Naive thymus-derived CD8-positive, alpha-beta T cell (primary cell): ENCODE measurements at regions not wholly inside any gene's neighbourhood (a gene's known extent, or its start where the extent isn't known, plus 50 kb on each side); places are given as distances from the start of the nearest gene placed in this dataset.

Experiments
- ATAC-seq, 2 donors: fragments of 150-1000 bp; cut with Tn5 transposase in 1 of 2; sonication (Bioruptor Pico), chemical (Tn5 transposase) in 1 of 2; 1 replicate in 1 of 2; 2 replicates in 1 of 2; pipeline ENCODE4 v1.10.0; 2021; ENCODE audit warnings: mild to moderate bottlenecking in 2 of 2, moderate library complexity in 2 of 2
- POLR2A ChIA-PET: fragments of 350-600 bp; sonication (Branson Sonifier 250); formaldehyde crosslinking; loops from one replicate; lab custom pipeline; 2021; ENCODE audit warnings: antibody characterized with exemption; lab: Charles Lee
- DNase-seq, 10 donors: peaks; one replicate each; pipeline versions ENCODE4 v3.0.0 to v3.0.0-alpha.2; 2020 to 2022
- H3K27ac Mint-ChIP-seq, 10 donors: one replicate each; pipeline ENCODE4 v1.8.0; 2020 to 2022; ENCODE audit warnings: mild to moderate bottlenecking in 10 of 10, mixed read lengths in 10 of 10, moderate library complexity in 4 of 10, inconsistent platforms in 1 of 10
- H3K27me3 Mint-ChIP-seq, 5 donors: one replicate each; pipeline ENCODE4 v1.8.0; 2021 to 2022; ENCODE audit warnings: mixed read lengths in 5 of 5
- H3K36me3 Mint-ChIP-seq, 3 donors: one replicate each; pipeline ENCODE4 v1.8.0; 2020 to 2022; ENCODE audit warnings: mixed read lengths in 3 of 3, mild to moderate bottlenecking in 2 of 3, inconsistent platforms in 1 of 3
- H3K4me1 Mint-ChIP-seq, 4 donors: one replicate each; pipeline ENCODE4 v1.8.0; 2021 to 2022; ENCODE audit warnings: mixed read lengths in 4 of 4
- H3K4me3 Mint-ChIP-seq, 10 donors: one replicate each; pipeline ENCODE4 v1.8.0; 2020 to 2022; ENCODE audit warnings: mild to moderate bottlenecking in 10 of 10, mixed read lengths in 10 of 10, moderate library complexity in 6 of 10, inconsistent platforms in 1 of 10
- H3K9me3 Mint-ChIP-seq, 9 donors: one replicate each; pipeline ENCODE4 v1.8.0; 2020 to 2022; ENCODE audit warnings: mixed read lengths in 9 of 9, mild to moderate bottlenecking in 3 of 9, inconsistent platforms in 1 of 9, moderate library complexity in 1 of 9

DNA sequence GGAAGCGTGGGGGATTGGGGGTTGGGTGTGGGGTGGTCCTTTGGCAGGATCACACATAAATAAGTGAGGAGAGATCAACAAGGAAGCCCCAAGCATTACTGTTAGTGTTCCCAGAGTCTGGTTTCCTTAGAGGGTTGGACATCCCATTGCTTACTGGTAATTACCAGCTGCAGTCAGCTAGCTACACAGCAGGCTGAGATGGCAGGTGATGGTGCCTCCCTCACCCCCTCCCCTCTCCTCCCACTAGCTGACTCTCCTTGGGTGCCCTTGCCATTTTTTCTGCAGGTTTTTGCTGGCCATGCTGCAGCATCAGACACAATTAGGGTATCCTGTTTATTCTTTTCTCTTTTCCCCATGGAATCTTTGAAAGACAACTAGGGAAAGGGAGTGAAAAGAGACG, 107.5 kb upstream of the TLR4 start:
- no peak overlapping the region for H3K4me3 Mint-ChIP-seq
- POLR2A ChIA-PET = no interaction called here
- no peaks in the 10 kb centered on the region for H3K4me1 Mint-ChIP-seq
- H3K36me3 Mint-ChIP-seq = no peaks in the 10 kb centered on the region
- ATAC-seq (no peak), DNase-seq (no peak)
- H3K27ac Mint-ChIP-seq = no peak overlapping the region
- peaks cover 0 to 10% (median 4%) of the 10 kb centered on the region in 5 donors for H3K27me3 Mint-ChIP-seq
- H3K9me3 Mint-ChIP-seq = peaks cover 2 to 27% (median 8%) of the 10 kb centered on the region in 9 donors

- no peak for DNase-seq
- no peaks in the 10 kb centered on the region for H3K36me3 Mint-ChIP-seq
- no peaks in the 10 kb centered on the region for H3K4me1 Mint-ChIP-seq
- no peak for ATAC-seq
- H3K9me3 Mint-ChIP-seq = peaks cover 3 to 20% (median 7%) of the 10 kb centered on the region in 9 donors
- H3K4me3 Mint-ChIP-seq = no peak overlapping the region
- POLR2A ChIA-PET = no interaction called here
- peaks cover 0 to 10% (median 4%) of the 10 kb centered on the region in 5 donors for H3K27me3 Mint-ChIP-seq
- H3K27ac Mint-ChIP-seq = no peak overlapping the region
These were observed 108.6 kb upstream of the TLR4 start for GRCh38 chr9:117595650-117596049.

GRCh38 chr9:117587263-117587662, 116.9 kb upstream of the TLR4 start:
- H3K27me3 Mint-ChIP-seq = peaks cover 0 to 3% (median 0%) of the 10 kb centered on the region in 5 donors
- DNase-seq (no peak), ATAC-seq (no peak)
- peaks cover 0 to 9% (median 2%) of the 10 kb centered on the region in 9 donors for H3K9me3 Mint-ChIP-seq
- no peaks in the 10 kb centered on the region for H3K36me3 Mint-ChIP-seq
- H3K4me3 Mint-ChIP-seq = no peak overlapping the region
- H3K27ac Mint-ChIP-seq = no peak overlapping the region
- POLR2A ChIA-PET = no interaction called here
- H3K4me1 Mint-ChIP-seq = no peaks in the 10 kb centered on the region

DNA sequence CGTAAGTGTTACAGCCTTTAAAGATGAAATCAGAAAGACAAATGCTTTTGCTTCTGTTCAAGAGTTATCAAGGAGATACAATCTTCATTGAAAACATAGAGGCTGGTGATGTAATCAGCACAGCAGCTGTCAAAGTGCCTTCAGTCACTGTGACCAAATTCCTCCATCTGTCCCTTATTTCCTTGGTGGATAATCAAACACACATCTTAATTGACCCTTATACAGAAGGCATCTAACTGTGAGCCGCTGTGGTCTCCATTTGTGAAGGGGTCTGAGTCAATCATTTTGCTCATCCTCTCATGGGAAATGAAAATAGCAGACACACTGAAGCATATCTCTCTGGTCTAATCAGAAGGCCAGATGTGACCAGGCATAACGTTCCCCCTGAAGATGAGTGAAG, 130.1 kb upstream of the TLR4 start:
- DNase-seq (no peak), ATAC-seq (no peak)
- Mint-ChIP-seq H3K36me3 (no peaks in the 10 kb centered on the region), H3K27me3 (peaks cover 0 to 6% (median 0%) of the 10 kb centered on the region in 5 donors), H3K9me3 (peaks cover 0 to 20% (median 3%) of the 10 kb centered on the region in 9 donors), H3K4me3 (no peak overlapping the region), H3K4me1 (no peaks in the 10 kb centered on the region), H3K27ac (no peak overlapping the region)
- POLR2A ChIA-PET = no interaction called here

DNA sequence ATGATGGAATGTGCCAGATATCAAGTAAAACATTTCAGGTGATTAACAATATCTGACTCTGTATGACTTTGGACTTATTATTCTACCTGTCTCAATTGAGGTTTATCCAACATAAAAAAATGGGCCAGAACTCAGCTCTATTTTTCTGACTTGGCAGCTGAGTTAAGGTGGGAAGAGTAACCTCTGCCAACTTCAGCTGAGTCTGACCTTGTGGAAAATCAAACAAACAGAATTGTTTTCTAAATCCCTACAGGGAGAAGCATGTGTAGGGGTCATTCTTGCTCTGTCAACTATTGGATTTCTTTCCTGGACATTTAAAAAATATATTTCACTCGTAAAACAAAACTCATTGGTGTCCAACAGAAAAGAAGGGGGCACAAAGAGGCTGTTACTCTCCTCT, 139.4 kb upstream of the TLR4 start:
- Mint-ChIP-seq H3K4me1 (no peaks in the 10 kb centered on the region), H3K9me3 (peaks cover 0 to 3% (median 0%) of the 10 kb centered on the region in 9 donors)
- POLR2A ChIA-PET = no interaction called here

DNA sequence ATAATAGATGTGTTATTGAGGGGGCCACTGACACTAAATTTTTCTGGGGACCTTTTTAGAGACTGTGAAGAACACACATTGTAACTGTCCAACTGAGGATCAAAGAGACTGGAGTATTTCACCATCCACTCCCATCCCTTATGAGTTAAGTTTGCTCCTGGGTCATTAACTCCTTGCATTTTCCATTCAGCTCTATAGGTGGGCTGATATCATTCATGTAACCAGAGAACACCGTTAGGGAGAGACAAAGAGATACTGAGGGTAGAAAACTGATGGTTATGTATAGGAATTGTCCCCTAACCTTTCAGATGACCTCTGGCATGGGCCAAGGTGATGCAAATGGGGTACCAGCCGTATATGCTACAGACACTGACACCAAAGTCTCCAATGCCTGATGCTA, 142.4 kb upstream of the TLR4 start:
- no peak for DNase-seq
- peaks cover 0 to 11% (median 0%) of the 10 kb centered on the region in 9 donors for H3K9me3 Mint-ChIP-seq

More for the DNA sequence above, 139.4 kb upstream of the TLR4 start:
- Mint-ChIP-seq H3K27ac (no peak overlapping the region), H3K27me3 (no peaks in the 10 kb centered on the region), H3K4me3 (no peak overlapping the region), H3K36me3 (no peaks in the 10 kb centered on the region)
- DNase-seq = no peak
- ATAC-seq = no peak

DNA sequence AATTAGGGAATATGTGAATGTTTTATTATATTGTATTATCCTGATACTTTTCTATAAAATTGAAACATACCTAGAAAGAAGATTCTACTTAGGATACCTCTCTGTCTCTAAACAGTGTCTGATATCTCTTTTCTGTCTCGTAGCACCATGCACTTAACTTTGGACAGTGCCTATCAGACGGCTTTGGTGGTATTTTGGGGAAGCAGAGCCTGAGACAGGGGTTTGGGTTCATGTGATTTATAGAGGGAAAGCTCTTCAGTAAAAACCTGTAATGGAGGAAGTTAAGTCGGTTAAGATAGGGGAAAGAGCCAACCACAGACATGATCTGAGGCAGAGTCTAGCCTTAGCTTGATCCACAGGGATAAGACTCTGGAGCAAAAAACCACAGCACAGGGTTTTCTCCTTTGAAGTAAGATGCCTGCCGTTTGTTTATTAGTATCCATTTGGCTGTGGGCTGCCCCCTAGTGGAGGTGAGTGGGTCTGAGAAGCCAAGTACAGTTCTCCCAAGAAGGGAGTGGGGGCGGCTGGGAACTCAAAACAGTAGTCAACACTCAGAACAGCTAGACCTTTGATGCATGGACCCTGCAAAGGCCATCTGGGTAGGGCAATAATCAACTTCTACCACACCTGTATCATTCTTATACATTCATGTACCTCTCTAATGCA, 141.2 kb upstream of the ASTN2 start:
- Mint-ChIP-seq H3K4me1 (no peaks in the 10 kb centered on the region), H3K36me3 (no peaks in the 10 kb centered on the region), H3K4me3 (no peak overlapping the region), H3K9me3 (peaks cover 0 to 11% (median 1%) of the 10 kb centered on the region in 9 donors), H3K27ac (no peak overlapping the region), H3K27me3 (peaks cover 0 to 22% (median 7%) of the 10 kb centered on the region in 5 donors)
- ATAC-seq = no peak
- POLR2A ChIA-PET = no interaction called here
- no peak for DNase-seq

More for the DNA sequence above, 142.4 kb upstream of the TLR4 start:
- H3K27ac Mint-ChIP-seq = no peak overlapping the region
- no peaks in the 10 kb centered on the region for H3K4me1 Mint-ChIP-seq
- peaks cover 0 to 5% (median 2%) of the 10 kb centered on the region in 5 donors for H3K27me3 Mint-ChIP-seq
- no peaks in the 10 kb centered on the region for H3K36me3 Mint-ChIP-seq
- no peak overlapping the region for H3K4me3 Mint-ChIP-seq
- POLR2A ChIA-PET = no interaction called here
- ATAC-seq = no peak

DNA sequence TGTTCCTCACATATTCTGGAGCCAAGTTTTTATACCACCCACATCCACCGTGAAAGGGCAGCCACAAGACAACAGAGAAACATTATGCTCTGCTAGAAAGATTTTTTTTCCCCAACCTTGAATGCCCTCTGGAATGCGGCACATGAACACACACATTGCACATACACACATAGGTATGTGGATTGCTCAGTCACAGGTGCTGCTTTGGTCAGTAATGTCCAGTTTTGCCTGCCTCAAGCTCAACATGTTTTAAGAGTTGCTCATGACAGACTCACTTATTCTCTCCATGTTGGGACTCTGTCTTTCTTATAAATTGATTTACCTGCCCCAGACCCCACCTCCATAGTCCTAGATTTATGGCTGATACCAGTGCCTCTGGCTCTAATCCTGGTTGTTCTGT, 138.0 kb upstream of the ASTN2 start:
- H3K36me3 Mint-ChIP-seq = no peaks in the 10 kb centered on the region
- POLR2A ChIA-PET = no interaction called here
- H3K4me3 Mint-ChIP-seq = no peak overlapping the region
- peaks cover 0 to 2% (median 0%) of the 10 kb centered on the region in 9 donors for H3K9me3 Mint-ChIP-seq
- no peak for DNase-seq
- peaks cover 0 to 5% (median 2%) of the 10 kb centered on the region in 4 donors for H3K4me1 Mint-ChIP-seq
- peaks cover 0 to 22% (median 7%) of the 10 kb centered on the region in 5 donors for H3K27me3 Mint-ChIP-seq
- H3K27ac Mint-ChIP-seq = no peak overlapping the region
- no peak for ATAC-seq

DNA sequence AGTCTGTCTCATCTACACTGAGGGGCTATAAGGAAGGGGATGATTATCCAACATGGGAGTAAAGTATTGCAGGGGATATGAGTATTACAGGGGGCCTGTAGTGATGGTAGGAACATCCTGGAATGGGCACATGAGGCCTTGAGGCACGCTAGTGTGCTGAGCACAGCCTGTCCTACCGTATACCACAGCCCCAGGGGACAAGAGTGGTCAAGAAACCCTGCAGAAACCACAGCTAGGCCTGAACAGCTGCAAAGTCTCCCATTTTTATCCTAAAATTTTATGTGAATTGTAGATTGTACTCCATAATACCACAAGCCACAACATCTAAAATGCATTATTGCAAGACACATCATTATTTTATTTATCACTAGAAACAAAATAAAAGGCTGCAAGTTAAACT, 136.3 kb upstream of the ASTN2 start:
- POLR2A ChIA-PET = no interaction called here
- H3K4me1 Mint-ChIP-seq = peaks cover 2 to 20% (median 8%) of the 10 kb centered on the region in 4 donors
- no peak overlapping the region for H3K4me3 Mint-ChIP-seq
- ATAC-seq = no peak
- no peak for DNase-seq
- peaks cover 0 to 22% (median 6%) of the 10 kb centered on the region in 5 donors for H3K27me3 Mint-ChIP-seq
- no peaks in the 10 kb centered on the region for H3K36me3 Mint-ChIP-seq
- no peak overlapping the region for H3K27ac Mint-ChIP-seq
- peaks cover 0 to 2% (median 0%) of the 10 kb centered on the region in 9 donors for H3K9me3 Mint-ChIP-seq

- H3K9me3 Mint-ChIP-seq = peaks cover 0 to 2% (median 0%) of the 10 kb centered on the region in 9 donors
- ATAC-seq (no peak), DNase-seq (no peak)
- no peaks in the 10 kb centered on the region for H3K36me3 Mint-ChIP-seq
- no peak overlapping the region for H3K27ac Mint-ChIP-seq
- H3K4me1 Mint-ChIP-seq = peaks cover 2 to 21% (median 8%) of the 10 kb centered on the region in 4 donors
- no peak overlapping the region for H3K4me3 Mint-ChIP-seq
- H3K27me3 Mint-ChIP-seq = peaks cover 0 to 22% (median 8%) of the 10 kb centered on the region in 5 donors
- POLR2A ChIA-PET = no interaction called here
These were observed 134.6 kb upstream of the ASTN2 start for GRCh38 chr9:117549444-117549843.

- H3K4me1 Mint-ChIP-seq = peaks cover 2 to 21% (median 8%) of the 10 kb centered on the region in 4 donors
- no peaks in the 10 kb centered on the region for H3K36me3 Mint-ChIP-seq
- peaks cover 0 to 21% (median 8%) of the 10 kb centered on the region in 5 donors for H3K27me3 Mint-ChIP-seq
- POLR2A ChIA-PET = no interaction called here
- DNase-seq (no peak), ATAC-seq (no peak)
- peaks cover 0 to 2% (median 0%) of the 10 kb centered on the region in 9 donors for H3K9me3 Mint-ChIP-seq
- H3K4me3 Mint-ChIP-seq = no peak overlapping the region
- H3K27ac Mint-ChIP-seq = no peak overlapping the region
These were observed 133.7 kb upstream of the ASTN2 start for GRCh38 chr9:117548556-117548955.

DNA sequence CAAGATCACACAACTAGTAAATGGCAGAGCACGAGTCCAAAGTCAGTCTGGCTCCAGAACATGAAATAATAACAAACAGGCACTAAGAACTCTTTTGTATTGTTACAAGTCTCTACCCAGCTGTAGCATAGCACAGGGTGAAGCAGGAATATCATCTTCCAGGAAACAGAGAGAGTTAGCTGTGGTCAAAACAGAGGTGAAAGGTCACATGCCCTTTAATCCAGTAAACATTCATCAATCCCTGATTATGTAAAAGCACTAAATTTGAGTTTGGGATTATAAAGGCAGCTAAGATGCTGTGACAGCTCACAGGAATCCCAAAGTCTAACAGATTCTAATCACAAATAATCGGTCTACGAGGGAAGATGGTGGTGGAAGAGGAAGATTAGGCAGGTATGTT, 133.0 kb upstream of the ASTN2 start:
- H3K27ac Mint-ChIP-seq = no peak overlapping the region
- no peak overlapping the region for H3K4me3 Mint-ChIP-seq
- H3K4me1 Mint-ChIP-seq = peaks cover 2 to 21% (median 8%) of the 10 kb centered on the region in 4 donors
- ATAC-seq (no peak), DNase-seq (no peak)
- POLR2A ChIA-PET = no interaction called here
- peaks cover 0 to 2% (median 0%) of the 10 kb centered on the region in 9 donors for H3K9me3 Mint-ChIP-seq
- H3K27me3 Mint-ChIP-seq = peaks cover 0 to 14% (median 8%) of the 10 kb centered on the region in 5 donors
- no peaks in the 10 kb centered on the region for H3K36me3 Mint-ChIP-seq

GRCh38 chr9:117546894-117547678, 132.2 kb upstream of the ASTN2 start:
- peak overlapping the region in 8 of 10 donors; percentile 3 to 70 (median 54) for H3K4me3 Mint-ChIP-seq
- ATAC-seq (peak; percentile 54 to 68), DNase-seq (peak in 6 of 10 donors; percentile 5 to 60 (median 18))
- peaks cover 0 to 6% (median 4%) of the 10 kb centered on the region in 5 donors for H3K27me3 Mint-ChIP-seq
- no peaks in the 10 kb centered on the region for H3K36me3 Mint-ChIP-seq
- peaks cover 0 to 2% (median 0%) of the 10 kb centered on the region in 9 donors for H3K9me3 Mint-ChIP-seq
- POLR2A ChIA-PET = no interaction called here
- peak overlapping the region in 3 of 10 donors; percentile 1 to 63 (median 13) for H3K27ac Mint-ChIP-seq
- peaks cover 2 to 21% (median 8%) of the 10 kb centered on the region in 4 donors for H3K4me1 Mint-ChIP-seq
